Testis (tissue), 2 donors: ENCODE measurements at regions not wholly inside any gene's neighbourhood (a gene's known extent, or its start where the extent isn't known, plus 50 kb on each side); places are given as distances from the start of the nearest gene placed in this dataset.

Experiments
- DNase-seq: peaks from one replicate; pipeline ENCODE4 v3.0.0-alpha.2; 2019
- H3K27ac ChIP-seq, 2 donors: fragments of 200-600 bp; sonication (generic); one replicate each; pipeline ENCODE4 v1.5.1; 2019
- H3K27me3 ChIP-seq: fragments of 200-600 bp; sonication (generic); one replicate; pipeline ENCODE4 v1.5.1; 2019
- H3K36me3 ChIP-seq: fragments of 200-600 bp; sonication (generic); one replicate; pipeline ENCODE4 v1.5.1; 2017; ENCODE audit warnings: low read depth; ENCODE audit errors: missing control alignments
- H3K4me1 ChIP-seq: fragments of 200-600 bp; sonication (generic); one replicate; pipeline ENCODE4 v1.5.1; 2019
- H3K4me3 ChIP-seq, 2 donors: fragments of 200-600 bp; sonication (generic); one replicate each; pipeline ENCODE4 v1.5.1; 2017 to 2019
- H3K9me3 ChIP-seq: fragments of 200-600 bp; sonication (generic); one replicate; pipeline ENCODE4 v1.5.1; 2017
- POLR2A ChIP-seq: fragments of 450-650 bp; IDR thresholded peaks from one replicate; pipeline ENCODE4 v1.6.1; 2017; ENCODE audit warnings: antibody characterized with exemption, mild to moderate bottlenecking, moderate library complexity
- WGBS, 2 donors: methylation state at CpG; one replicate each; pipeline ENCODE4 v1.1.5; 2018; 5-methylcytosine and 5-hydroxymethylcytosine counted together
- intact Hi-C: fragments of 100-400 bp; cut with DNase I; formaldehyde crosslinking; loops from one replicate; pipeline ENCODE4 v1.15.1; 2023; ENCODE audit warnings: low total_unique reads
- TF ChIP-seq, protein P1 (sequence below), 3 experiments: fragments of 450-650 bp in 2 of 3; fragments of 200-600 bp in 1 of 3; sonication (generic) in 1 of 3; IDR thresholded peaks; one replicate each; pipeline ENCODE4 v1.5.1; 2016 to 2019; ENCODE audit warnings: antibody characterized with exemption in 3 of 3, mild to moderate bottlenecking in 2 of 3, moderate library complexity in 1 of 3

GRCh38 chr4:14894392-14895292 lies 107.6 kb upstream of the CPEB2 start:
- intact Hi-C loops: no loop called here
- TF ChIP-seq, protein P1, sequence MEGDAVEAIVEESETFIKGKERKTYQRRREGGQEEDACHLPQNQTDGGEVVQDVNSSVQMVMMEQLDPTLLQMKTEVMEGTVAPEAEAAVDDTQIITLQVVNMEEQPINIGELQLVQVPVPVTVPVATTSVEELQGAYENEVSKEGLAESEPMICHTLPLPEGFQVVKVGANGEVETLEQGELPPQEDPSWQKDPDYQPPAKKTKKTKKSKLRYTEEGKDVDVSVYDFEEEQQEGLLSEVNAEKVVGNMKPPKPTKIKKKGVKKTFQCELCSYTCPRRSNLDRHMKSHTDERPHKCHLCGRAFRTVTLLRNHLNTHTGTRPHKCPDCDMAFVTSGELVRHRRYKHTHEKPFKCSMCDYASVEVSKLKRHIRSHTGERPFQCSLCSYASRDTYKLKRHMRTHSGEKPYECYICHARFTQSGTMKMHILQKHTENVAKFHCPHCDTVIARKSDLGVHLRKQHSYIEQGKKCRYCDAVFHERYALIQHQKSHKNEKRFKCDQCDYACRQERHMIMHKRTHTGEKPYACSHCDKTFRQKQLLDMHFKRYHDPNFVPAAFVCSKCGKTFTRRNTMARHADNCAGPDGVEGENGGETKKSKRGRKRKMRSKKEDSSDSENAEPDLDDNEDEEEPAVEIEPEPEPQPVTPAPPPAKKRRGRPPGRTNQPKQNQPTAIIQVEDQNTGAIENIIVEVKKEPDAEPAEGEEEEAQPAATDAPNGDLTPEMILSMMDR (IDR thresholded peaks at IDR 0.05): no peak
- no peak for TF ChIP-seq POLR2A

DNA sequence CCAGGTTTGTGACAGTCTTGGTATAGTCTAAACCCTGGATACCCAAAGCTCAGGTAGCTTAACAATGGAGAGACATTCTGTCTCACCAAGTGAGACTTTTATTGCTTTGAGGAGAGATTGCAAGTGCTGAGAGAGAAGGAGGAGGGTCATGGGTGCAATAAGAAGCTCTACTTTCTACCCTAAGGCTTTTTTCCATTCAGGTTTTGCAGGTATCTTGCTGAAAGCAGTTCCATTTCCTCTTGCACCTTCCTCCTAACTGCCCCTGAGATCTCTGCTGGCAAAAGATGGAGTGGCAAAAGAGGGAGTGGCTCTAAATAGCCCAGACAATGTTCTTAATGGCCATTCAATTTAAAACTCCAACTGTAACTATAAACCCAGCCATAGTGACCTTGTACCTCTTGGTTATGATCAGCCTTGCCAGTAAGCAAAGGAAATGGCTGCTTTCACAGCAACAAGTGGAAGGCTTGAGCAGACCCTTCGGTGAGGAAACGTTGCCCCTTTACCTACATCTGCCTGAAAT lies 105.6 kb upstream of the CPEB2 start:
- intact Hi-C loops: no loop called here
- Histone ChIP-seq H3K27me3 (no peaks in the 10 kb centered on the region), H3K36me3 (no peaks in the 10 kb centered on the region), H3K27ac (no peak overlapping the region), H3K9me3 (no peaks in the 10 kb centered on the region), H3K4me1 (no peaks in the 10 kb centered on the region), H3K4me3 (no peak overlapping the region)
- no peak for TF ChIP-seq POLR2A
- TF ChIP-seq, protein P1 (IDR thresholded peaks at IDR 0.05): no peak
- DNase-seq: no peak
- WGBS, 2 donors: 98 to 100% methylated on average over 2 of the region's 2 CpGs

More at GRCh38 chr4:14894392-14895292, 107.6 kb upstream of the CPEB2 start:
- H3K4me3 ChIP-seq: no peak overlapping the region
- no peaks in the 10 kb centered on the region for H3K27me3 ChIP-seq
- no peaks in the 10 kb centered on the region for H3K9me3 ChIP-seq
- H3K36me3 ChIP-seq: no peaks in the 10 kb centered on the region
- no peak overlapping the region for H3K27ac ChIP-seq
- 88 to 100% methylated on average over 1 of the region's 1 CpG for WGBS, 2 donors
- DNase-seq: no peak
- no peaks in the 10 kb centered on the region for H3K4me1 ChIP-seq

GRCh38 chr4:14897217-14897616 lies 105.1 kb upstream of the CPEB2 start:
- intact Hi-C loops: no loop called here
- Histone ChIP-seq H3K4me3 (no peak overlapping the region), H3K27me3 (no peaks in the 10 kb centered on the region), H3K27ac (no peak overlapping the region), H3K4me1 (no peaks in the 10 kb centered on the region), H3K36me3 (no peaks in the 10 kb centered on the region), H3K9me3 (no peaks in the 10 kb centered on the region)
- TF ChIP-seq, protein P1 (IDR thresholded peaks at IDR 0.05): no peak
- no peak for TF ChIP-seq POLR2A
- no peak for DNase-seq
- WGBS, 2 donors: 78 to 95% methylated on average over 2 of the region's 2 CpGs

- H3K27ac ChIP-seq: no peak overlapping the region
- H3K36me3 ChIP-seq: no peaks in the 10 kb centered on the region
- no peaks in the 10 kb centered on the region for H3K27me3 ChIP-seq
- no peaks in the 10 kb centered on the region for H3K4me1 ChIP-seq
- intact Hi-C loops: no loop called here
- TF ChIP-seq, protein P1 (IDR thresholded peaks at IDR 0.05): no peak
- TF ChIP-seq POLR2A: no peak
- no peak overlapping the region for H3K4me3 ChIP-seq
- H3K9me3 ChIP-seq: no peaks in the 10 kb centered on the region
- no peak for DNase-seq
These were observed 103.3 kb upstream of the CPEB2 start for GRCh38 chr4:14898989-14899388.
